ENCODE measurements at regions not wholly inside any gene's neighbourhood (a gene's known extent, or its start where the extent isn't known, plus 50 kb on each side); places are given as distances from the start of the nearest gene placed in this dataset.

DNA sequence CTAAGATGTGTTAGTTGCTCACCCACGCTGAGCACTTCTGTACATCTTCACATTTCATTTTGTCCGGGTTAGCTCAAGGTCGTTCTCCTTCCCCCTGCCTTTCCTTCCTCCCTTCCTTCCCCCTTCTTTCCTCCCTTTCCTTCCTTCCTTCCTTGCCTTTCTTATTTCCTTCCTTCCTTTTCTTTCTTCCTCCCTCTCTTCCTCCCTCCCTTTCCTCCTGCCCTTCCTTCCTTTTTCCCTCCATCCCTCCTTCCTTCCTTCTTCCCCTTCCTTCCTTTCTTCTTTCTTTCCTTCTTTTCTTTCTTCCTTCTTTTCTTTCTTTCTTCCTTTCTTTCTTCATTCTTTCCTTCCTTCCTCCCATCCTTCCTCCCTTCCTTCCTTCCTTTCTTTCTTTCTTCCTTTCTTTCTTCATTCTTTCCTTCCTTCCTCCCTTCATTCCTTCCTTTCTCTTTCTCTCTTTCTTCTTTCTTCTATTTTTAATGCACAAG lies 129.8 kb downstream of the FAM174B start:
- TF ChIP-seq CTCF (IDR thresholded peaks at IDR 0.05): no peak
- Histone ChIP-seq H3K9me3 (no peaks in the 10 kb centered on the region), H3K27me3 (no peaks in the 10 kb centered on the region), H3K4me3 (no peak overlapping the region), H3K36me3 (no peaks in the 10 kb centered on the region), H3K27ac (no peak overlapping the region), H3K4me1 (peaks cover 0 to 6% of the 10 kb centered on the region in 2 donors)
- ATAC-seq (no peak), DNase-seq (no peak)
- intact Hi-C loops (cut with DNase I): no loop called here

DNA sequence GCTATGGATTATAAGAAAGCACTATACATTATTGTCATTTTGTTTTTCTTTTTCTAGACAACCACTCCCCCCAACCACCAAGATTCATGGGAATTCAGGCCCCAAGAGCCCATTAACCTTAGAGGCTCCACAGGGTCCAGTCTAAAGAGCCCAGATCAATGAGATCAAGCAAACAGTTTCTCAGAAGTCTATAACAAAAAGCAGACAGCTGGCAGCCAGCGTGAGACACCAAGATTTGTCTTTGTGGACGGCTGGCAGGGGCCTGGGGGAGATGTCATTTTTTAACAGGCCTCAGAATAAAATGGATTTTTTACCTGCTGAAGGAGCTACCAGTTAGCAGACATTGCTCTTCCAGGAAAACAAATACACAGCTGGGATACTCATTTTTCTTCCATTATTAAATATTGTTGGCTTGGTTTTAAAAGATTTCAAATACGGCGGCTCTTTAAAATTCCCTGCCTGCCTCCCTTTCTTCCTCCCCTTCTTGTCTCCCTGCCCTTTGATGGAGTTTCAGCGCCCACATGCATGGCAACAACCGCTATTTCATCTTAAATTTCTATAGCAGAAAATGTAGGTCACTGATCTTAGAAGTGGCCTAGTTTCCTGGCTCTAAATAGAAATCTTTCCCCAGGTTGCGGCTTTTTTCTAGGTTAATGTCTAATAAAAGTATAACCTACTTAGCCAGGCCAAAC lies 130.6 kb downstream of the FAM174B start:
- TF ChIP-seq CTCF (IDR thresholded peaks at IDR 0.05): no peak
- DNase-seq: no peak
- no peak for ATAC-seq
- intact Hi-C loops (cut with DNase I): loop anchor here in 1 of 2 donors (5.0 kb wide), 1 partner anchor 192 kb away; no protein-coding TSS in a partner anchor
- Histone ChIP-seq H3K9me3 (no peaks in the 10 kb centered on the region), H3K27ac (no peak overlapping the region), H3K4me1 (peaks cover 0 to 6% of the 10 kb centered on the region in 2 donors), H3K4me3 (no peak overlapping the region), H3K27me3 (no peaks in the 10 kb centered on the region), H3K36me3 (no peaks in the 10 kb centered on the region)

DNA sequence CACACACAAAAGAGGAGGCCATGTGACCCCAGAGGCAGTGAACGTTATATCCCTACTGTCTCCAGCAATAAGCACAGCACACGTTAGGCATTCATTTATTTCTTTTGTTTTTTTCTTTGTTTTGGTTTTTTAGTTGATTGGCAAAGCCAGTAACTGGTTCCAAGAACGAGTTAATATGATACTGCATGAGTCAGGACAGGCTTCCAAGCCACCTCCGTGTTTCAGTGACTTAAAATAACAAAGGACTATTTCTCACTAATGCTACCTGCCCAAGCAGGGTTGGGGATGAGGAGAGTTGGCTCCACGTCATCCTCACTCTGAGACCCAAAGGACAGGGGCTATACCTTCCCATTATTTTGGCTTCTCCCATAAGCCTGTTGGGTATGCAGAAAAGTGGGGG lies 130.5 kb downstream of the ST8SIA2 start:
- TF ChIP-seq CTCF (IDR thresholded peaks at IDR 0.05): no peak
- no peak for DNase-seq
- no peak for ATAC-seq
- H3K4me1 ChIP-seq: peaks cover 0 to 6% of the 10 kb centered on the region in 2 donors
- no peaks in the 10 kb centered on the region for H3K36me3 ChIP-seq
- no peak overlapping the region for H3K27ac ChIP-seq
- intact Hi-C loops (cut with DNase I): loop anchor here in 1 of 2 donors (5.0 kb wide), 1 partner anchor 193 kb away; no protein-coding TSS in a partner anchor
- H3K9me3 ChIP-seq: no peaks in the 10 kb centered on the region
- no peak overlapping the region for H3K4me3 ChIP-seq
- no peaks in the 10 kb centered on the region for H3K27me3 ChIP-seq

DNA sequence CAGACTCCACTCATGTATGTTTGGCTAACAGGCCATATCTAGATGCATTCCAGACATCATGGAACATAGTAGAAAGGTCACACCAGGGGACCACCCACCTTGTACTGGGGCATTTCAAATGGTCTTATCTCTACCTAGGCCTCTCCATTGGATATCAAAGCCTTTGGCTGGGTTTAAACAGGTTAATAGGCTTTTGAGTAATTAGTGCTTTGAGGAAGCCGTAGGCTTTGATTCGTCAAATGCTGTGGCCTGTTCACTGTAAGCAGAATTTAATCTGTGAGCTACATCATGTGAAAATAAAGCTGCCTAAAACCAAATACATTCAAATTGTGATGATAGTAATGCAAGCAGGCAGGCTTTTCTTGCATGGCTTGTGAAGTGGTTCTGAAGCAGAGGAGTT lies 129.5 kb downstream of the ST8SIA2 start:
- DNase-seq: no peak
- intact Hi-C loops (cut with DNase I): loop anchor here in 1 of 2 donors (5.0 kb wide), 1 partner anchor 194 kb away; no protein-coding TSS in a partner anchor

More for the DNA sequence above, 129.5 kb downstream of the ST8SIA2 start:
- H3K27me3 ChIP-seq: no peaks in the 10 kb centered on the region
- H3K27ac ChIP-seq: no peak overlapping the region
- H3K9me3 ChIP-seq: no peaks in the 10 kb centered on the region
- H3K4me3 ChIP-seq: no peak overlapping the region
- TF ChIP-seq CTCF (IDR thresholded peaks at IDR 0.05): no peak
- H3K4me1 ChIP-seq: peaks cover 0 to 6% of the 10 kb centered on the region in 2 donors
- ATAC-seq: no peak
- no peaks in the 10 kb centered on the region for H3K36me3 ChIP-seq
